Suppressor macrophage treated with lipopolysaccharide for 4 hours (primary cell): ENCODE measurements at regions not wholly inside any gene's neighbourhood (a gene's known extent, or its start where the extent isn't known, plus 50 kb on each side); places are given as distances from the start of the nearest gene placed in this dataset.
"Not testable (repeated sequence)": the region's sequence is repeated elsewhere in the genome, so short reads cannot be mapped to it uniquely, and the experiment has no call there.

ENCODE experiments used
- DNase-seq: peaks from one replicate; pipeline ENCODE4 v3.0.0-alpha.2; 2020

DNA sequence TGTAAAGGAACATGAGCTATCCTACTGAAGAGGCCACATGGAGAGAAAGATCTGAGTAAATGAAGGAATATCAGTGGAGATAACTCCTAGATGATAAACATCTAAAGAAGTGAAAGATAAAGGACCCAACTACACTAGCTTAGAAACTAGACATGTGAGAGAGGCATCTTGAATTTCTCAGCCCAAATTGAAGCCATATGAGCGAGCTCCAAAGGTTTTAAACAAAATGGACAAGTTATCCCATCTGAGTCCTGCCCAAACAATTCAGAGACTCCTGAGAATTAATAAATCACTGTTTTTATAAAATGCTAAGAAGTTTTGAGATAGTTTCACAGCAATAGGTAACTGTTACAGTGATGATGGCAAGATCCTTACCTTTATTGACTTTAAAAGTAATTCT lies 438.9 kb downstream of the NAV3 start:
- no peak for DNase-seq

DNA sequence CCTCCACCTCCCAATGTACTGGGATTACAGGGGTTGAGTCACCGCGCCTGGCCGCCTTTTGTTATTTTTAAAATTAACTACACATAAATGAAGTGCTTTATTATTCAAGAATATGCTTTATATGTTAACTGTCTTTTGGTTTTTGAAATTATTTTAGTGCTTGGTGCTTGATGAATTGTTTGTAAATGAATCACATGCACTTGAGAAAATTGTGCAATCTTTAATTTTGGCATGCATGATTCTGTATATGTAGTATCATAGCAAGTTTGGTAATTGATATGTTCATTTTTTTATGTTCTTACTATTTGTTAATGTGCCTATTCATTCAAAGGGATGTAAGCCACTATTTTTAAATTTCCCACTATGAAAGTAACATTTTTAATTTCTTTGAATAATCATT lies 440.9 kb downstream of the NAV3 start:
- no peak for DNase-seq

DNA sequence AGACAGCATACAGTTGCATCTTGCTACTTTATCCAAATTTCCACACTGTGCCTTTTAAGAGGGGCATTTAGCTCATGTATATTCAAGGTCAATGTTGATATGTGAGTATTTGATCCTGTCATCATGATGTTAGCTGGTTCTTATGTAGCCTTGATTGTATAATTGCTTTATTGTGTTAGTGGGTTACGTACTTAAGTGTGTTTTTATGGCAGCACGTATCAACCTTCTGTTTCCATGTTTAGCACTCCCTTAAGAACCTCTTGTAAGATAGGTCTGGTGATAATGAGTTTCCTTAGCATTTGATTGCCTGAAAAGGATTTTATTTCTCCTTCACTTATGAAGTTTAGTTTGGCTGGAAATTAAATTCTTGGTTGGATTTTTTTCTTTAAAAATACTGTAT lies 445.2 kb downstream of the NAV3 start:
- DNase-seq: no peak

DNA sequence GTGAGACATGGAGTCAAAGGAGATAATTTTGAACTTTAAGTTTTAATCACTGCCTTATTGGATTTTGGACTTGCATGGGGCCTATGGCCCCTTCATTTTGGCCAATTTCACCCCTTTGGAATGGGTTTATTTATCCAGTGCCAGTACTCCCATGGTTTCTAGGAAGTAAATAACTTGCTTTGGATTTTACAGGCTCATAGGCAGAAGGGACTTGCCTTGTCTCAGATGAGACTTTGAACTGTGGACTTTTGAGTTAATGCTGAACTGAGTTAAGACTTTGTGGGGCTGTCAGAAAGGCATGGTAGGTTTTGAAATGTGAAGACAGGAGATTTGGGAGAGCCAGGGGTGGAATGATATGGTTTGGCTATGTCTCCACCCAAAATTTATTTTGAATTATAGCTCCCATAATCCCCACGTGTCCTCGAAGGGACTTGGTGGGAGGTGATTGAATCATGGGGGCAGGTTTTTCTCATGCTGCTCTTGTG lies 448.1 kb downstream of the NAV3 start:
- no peak for DNase-seq

DNA sequence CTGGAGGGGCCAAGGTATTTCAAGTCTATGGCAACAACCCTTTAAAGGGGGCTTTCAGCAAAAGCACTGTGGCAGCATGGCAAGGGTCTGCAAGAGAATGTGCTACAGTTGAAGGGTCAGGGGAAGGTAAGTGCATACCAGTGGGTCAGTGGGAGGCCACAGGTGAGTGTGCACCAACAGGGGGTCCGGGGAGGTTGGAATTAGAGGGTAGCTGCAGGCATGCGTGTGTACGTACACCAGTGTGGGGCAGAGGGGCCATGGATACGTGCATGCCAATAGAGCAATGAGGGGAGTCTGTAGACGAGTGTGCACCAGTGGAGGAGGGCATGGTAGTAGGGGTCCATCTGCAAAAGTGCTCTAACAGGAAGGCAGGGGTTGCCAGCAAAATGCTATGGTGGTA lies 448.9 kb downstream of the NAV3 start:
- no peak for DNase-seq

DNA sequence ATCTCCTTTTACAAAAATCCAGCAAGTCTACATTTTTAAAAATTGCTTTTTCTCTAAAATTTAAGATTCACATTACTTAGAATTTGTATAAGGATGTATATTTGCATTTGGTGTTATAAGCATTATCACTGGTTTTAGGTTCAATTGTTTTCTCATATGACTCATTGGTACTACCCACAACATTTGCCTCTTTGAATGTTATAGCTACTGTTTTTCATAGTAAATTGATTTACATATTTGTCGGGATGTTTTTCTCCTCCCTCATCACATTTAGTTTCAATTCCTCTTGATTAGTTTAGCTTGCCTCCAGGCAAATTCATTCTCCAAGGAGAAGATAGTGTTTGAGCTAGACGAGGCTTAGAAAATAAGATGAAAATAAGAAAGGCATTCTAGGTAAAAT lies 450.4 kb downstream of the NAV3 start:
- DNase-seq: not testable (repeated sequence)

DNA sequence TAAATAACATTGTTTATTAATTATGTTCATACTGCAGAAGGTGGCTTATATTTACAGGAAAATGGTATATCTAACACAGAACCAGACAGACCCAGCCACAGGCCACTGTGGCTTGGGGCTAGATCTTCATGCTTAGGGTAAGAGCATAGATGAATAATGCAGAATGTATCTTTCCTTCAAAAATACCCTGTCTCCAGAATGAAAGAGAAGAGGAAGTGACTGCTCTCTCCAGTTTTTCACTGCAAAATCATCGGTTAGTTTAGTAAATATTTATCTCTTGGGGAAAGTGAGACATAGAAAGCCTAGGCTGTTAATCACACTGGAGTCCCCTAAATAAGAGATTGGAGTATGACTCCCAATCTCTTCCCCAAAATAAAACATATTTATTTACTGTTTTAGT lies 453.7 kb downstream of the NAV3 start:
- DNase-seq: no peak

DNA sequence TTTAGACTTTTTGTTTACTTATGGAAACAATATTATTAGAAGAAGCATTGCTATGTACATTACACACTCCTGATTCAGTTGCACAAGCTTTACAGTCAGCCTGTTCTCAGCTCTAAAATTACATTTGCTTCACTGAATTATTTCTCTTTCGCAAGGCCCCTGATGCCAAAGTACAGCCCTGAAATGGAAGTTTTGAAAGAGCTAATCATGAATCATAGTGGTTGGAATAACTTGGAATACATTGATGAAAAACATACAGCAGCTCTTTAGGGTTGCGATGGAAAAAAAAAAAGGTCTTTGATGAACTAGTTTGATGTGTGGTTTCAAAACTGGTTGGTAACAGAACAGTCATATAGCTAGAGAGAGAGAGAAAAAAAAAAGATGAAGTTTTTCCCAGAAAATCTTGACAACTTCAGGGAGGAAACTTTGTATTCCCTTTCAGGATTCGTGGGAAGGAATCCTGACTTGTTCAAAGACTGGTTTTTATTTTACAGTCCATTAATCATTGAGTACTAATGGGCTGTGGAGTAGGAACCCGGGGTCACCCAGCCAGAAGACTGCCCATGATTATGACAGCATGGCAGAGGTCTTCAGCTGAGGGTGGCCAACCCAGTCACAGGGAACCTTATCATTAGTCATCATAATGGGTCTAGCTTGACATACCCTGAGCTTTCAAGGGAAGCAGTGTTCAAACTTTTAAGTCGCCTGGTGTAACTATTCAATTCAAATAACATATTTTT lies 460.1 kb downstream of the NAV3 start:
- DNase-seq: no peak

DNA sequence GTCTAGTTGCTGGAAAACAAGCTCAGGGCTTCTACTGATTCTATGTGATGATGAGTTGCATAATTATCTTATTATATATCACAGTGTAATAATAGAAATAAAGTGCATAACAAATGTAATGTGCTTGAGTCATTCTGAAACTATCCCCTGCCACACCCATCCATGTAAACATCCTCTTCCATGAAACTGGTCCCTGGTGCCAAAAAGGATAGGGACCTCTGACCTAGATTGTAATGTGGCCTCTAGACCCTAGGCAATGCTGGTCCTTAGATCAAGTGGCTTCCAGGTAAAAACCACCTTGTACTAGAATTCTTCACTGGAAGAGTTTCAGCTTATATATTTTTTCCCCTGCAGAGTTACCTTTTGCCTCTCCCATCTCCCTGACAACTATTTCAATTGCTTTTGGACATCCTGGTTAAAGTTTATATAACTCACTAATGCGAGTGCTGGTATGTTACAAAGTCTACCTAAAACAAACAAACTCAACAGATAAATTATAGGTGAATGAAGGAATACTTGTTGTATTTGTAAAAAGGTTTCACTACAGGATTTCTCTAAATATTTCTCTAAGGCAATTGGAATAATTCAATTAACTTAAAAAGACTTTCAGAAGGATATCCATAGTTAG lies 462.5 kb downstream of the NAV3 start:
- DNase-seq: no peak

DNA sequence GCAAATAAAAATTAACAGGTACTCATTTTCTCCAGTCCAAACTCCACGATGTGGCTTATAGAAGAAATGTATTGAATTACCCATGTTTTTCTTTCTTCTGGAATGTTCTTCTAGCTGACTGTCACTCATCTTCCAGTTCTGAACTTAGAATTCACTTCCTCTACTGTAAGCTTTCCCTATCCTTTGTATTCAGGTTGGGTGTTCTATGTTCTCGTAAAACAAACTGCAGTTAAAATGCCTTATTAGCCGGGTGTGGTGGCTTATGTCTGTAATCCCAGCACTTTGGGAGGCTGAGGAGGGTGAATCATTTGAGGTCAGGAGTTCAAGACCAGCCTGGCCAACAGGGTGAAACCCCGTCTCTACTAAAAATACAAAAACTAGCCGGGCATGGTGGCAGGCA lies 470.6 kb downstream of the NAV3 start:
- DNase-seq: not testable (repeated sequence)

DNA sequence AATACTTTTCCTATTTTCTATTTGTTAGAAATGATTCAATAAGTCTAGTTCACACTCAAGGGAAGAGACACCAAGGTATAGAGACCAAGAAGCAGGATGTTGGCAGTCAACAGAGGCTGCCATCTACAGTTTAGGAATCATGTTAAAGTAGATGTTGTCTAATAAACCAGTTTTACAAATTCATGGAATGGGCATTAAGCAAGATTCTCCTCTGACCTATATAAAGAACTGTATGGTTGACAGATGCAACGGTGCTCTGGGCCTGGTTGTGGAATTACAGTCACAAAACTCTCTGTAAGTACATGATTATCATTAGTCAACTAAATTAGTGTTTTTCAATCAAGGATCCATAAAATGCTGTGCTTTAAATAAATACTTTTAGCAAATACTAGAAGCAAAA lies 475.1 kb downstream of the NAV3 start:
- no peak for DNase-seq

DNA sequence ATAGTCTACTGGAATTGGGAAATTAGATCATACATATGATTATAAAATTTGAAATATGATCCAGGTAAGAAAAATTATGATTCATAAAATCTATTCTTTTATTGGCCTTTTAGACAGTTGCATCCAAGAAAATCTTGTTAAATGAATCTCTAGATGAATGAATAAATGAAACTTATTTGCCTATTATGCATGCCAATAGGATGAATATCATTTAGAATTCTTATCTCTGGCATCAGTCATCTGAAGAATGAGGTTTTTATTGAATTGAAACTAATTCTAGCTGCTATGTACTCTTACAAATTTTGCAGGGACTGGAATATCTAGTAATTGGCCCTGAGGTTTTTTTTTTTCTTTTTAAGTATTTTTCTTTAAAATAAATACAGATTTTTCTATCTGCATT lies 475.5 kb downstream of the NAV3 start:
- no peak for DNase-seq

DNA sequence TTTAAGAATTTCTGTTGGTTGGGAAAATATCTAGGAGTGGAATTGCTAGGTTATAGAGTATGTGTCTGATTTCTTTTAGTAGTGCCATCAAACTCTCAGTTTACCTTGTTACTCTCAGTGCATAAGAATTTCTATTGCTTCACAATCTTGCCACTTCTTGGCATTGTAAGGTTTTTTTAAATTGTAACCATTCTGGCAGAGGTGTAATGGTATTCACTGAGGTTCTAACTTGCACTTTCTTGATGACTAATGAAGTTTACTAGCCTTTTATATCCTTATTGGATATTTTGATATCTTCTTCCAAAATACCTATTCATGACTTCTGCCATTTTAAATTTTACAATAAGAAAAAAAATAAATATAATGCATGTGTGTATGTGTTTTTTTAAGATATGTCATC lies 478.0 kb downstream of the NAV3 start:
- DNase-seq: no peak

DNA sequence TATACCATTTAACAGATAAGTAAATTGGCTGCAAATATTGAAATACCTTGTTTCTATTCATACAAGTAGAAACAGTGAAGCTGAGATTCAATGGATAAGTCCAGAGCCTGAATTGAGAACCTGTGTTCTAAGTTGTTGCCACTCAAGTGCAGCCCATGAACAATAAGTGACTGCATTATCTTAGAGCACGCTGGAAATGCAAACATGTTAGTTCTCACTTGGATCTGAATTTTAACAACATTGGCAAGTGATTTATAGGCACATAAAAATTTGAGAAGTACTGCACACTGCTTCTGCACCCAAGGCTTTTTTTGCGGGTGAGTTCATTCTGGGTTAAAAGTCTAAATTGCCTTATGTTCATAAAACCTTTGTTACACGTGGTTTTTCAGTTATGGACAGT lies 484.3 kb downstream of the NAV3 start:
- DNase-seq: no peak

DNA sequence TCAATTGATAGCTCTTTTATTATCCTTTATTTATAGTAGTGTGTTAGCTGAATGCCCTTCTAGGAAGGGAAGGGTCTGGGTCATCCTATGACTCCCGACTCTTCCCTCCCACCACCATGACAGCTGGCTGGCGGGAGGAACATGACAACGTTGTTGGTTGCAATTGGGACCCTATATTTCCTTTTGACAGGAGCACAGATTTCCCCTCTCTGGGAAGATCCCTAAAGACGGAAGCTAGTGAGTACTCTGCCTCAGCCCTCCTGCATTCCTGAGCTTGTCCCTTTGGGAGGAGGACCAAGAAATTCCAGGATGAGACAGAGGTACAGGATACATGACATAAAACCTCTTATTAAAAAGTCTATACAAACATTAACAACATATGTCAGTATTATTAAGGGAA lies 485.4 kb downstream of the NAV3 start:
- no peak for DNase-seq

DNA sequence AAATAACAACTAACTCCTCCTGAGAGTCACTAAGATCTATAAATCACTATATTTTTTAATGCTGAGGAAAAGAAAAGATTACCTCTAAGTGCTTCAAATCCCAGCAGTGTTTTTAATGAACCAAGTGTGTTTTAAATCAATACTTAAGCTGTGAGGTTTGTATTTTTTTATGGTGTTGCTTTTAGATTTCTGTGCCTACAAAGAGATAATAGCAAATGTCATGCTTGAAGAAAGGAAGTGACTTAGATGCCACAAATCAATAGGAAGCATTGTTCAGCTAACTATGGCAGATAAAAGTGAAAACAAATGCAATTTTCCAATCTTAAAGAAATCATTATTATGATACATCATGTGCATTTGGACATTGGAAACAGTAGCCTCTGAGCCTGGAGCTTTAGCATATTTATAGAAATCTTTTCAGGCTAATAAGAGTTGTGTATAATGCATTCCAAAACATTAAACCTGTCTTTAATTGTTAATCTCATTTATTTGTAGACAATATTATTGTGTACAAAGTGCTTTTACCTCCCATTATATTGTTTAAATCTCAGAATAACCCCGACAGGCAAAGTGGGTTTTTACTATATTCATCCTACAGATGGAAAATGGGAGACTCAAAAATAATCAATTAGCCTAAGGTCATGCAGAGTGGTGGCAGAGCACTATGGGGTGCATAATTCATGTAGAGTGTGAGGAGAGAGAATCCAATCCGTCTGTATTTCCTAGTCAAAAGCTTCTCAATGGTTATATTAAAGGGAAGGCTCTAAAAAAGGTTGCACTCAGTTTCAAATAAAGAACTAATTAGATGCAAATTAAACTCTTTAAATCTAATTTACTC lies 486.2 kb downstream of the NAV3 start:
- no peak for DNase-seq

DNA sequence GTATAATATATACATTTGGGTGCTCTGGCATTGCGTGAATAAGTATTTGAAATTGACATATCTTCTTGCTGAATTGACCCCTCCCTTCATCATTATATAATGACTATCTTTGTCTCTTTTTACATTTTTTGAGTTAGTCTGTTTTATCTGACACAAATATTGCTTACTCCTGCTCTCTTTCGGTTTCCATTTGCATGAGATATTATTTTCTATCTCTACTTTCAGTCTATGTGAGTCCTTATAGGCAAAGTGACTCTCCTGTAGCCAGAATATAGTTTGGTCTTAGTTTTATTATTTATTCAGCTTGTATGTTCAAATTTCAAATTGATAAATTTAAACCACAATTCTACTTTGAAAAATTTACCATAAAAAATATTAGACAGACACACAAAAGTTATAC lies 491.0 kb downstream of the NAV3 start:
- DNase-seq: no peak

DNA sequence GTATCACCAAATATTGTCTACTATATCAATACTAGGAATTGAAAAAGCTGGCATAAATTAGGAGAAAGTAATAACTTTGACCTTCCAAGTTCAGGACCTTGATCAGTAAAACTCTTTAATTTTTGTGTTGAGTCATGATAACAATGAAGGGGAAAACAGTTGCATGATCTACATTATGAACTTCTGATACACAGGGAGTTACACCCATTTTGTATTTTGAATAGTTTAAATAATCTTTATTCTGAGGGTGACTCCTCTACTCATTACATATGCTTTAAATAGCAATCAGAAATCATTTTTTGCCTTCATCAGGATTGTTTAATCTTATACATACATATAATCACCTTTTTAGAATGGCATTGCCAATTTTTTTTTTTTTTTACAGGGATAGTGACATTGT lies 492.5 kb downstream of the NAV3 start:
- DNase-seq: no peak

DNA sequence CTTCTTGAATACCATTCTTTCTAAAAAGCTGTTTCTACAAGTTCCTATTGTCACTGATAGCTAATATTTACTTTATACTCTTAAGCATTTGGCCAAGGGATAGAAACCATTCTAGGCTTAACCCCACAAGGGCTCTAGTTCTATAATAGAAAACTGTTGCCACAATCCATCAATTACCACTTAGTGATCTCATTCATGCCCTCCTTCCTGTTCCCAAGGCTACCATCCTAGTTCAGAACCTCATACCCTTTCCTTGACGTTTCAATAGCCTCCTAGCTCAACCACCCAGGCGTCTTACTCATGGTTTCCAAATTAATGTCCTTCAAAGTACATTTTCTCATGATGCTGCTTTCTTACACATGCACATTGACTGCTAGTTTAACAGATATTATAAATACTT lies 493.5 kb downstream of the NAV3 start:
- DNase-seq: no peak

DNA sequence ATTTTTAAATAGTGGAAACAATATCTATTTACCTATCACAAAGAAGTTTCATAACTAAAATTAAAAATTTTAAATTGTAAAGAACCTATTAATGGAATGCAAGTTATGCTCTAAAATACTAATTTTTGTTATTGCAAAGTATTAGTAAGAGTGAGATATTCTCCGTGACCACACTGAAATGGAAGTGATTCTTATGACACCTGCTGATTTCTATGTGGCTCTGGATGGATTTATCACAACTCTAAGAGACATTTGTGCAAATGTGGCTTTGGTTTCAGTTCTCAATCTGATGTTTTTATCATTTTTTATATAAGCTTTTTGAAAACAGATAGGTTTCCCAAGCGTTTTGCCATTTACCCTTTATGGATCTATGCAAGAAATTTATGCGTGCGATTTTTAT lies 497.8 kb downstream of the NAV3 start:
- no peak for DNase-seq

DNA sequence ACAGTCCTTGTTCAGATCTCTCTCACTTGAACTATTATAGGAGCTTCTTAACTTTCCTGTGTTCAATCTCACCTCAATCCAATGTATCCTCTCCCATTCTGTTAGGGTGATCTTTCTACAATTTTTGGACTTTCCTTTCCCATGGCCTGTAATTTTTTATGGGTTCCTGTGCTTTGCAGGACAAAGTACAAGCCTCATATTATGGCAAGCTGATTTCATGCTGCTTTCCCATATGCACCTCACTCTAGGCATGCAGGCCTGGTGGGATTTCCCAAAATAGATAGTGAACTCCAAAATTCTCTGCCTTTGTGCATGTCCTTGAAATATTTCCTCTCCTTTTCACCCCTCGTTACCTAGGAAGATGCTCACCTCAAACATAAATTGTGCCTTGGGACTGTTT lies 499.4 kb downstream of the NAV3 start:
- no peak for DNase-seq

DNA sequence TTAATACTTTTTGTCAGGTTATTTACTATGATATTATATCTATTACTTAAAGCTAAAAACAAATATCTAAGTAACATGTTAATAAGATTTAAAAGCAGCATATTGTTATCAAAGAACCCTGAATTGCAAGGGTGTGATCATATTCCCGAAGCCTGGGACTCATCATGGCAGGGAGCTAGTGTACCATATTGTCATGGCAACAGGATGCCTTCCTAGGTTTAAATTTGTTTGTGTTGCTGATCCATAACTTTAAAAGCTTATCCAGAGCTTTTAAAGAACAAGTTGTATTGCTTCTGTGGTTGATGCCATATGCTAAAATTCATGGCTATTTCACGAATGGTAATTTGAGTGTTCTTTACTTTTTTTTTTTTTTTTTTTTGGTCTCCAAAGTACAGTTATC lies 500.5 kb downstream of the NAV3 start:
- no peak for DNase-seq

DNA sequence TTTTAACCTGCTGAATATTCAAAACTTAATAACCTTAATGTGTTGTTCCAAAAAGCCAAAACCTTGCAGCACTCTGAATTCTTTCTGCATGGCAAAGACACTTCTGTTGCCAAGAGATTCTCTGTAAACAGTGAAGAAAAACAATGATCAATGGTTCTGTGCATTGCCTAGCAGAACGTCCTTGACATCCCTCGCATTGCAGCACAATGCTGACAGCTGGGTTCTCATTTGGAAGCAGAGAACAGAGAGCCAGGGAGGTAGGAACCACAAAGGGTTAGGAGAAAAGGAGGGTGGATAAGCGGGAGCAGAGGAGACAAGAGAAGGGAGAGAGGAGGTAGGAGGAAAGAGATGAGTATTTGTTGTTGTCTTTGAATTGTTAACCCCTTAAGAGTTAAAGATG lies 501.1 kb downstream of the NAV3 start:
- DNase-seq: no peak
